ENCODE measurements at regions not wholly inside any gene's neighbourhood (a gene's known extent, or its start where the extent isn't known, plus 50 kb on each side); places are given as distances from the start of the nearest gene placed in this dataset.

DNA sequence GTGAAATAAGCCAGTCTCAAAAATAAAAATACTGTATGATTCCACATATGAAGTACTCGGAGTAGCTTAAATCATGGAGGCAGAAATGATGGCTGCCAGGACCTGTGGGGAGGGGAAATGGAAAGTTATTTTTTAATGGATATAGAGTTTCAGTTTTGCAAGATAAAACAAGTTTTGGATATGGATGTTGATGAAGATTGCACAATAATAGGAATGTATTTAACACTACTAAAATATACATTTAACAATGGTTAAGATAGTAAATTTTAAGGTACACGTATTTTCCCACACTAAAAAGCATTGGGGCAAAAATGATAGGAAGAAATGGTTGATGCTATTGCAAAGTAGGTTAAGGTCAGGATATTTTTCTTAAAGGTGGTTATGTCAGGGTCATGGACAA is 1058.9 kb upstream of the MAP3K7 start:
- H2BK120ac ChIP-seq (ENCODE audit: low read depth, low read length, poor library complexity, severe bottlenecking), result no peak overlapping the region
- no peaks in the 10 kb centered on the region for H3K9me3 ChIP-seq (ENCODE audit: control insufficient read depth, low read depth, low read length)
- no peak overlapping the region for H4K5ac ChIP-seq (ENCODE audit: insufficient read length, low read depth, low read length)
- no peak overlapping the region for H4K8ac ChIP-seq (replicated peaks; ENCODE audit: insufficient read length, low read depth, low read length)
- H3K18ac ChIP-seq (ENCODE audit: insufficient read length, low read depth, low read length), result no peak overlapping the region
- no peaks in the 10 kb centered on the region for H3K27me3 Mint-ChIP-seq (ENCODE audit: low read depth)
- no peak overlapping the region for H2BK5ac ChIP-seq (ENCODE audit: insufficient read length, low read length)
- H3K4me1 Mint-ChIP-seq, result no peaks in the 10 kb centered on the region
- no peak overlapping the region for H2AFZ ChIP-seq (ENCODE audit: low read length)
- H4K91ac ChIP-seq (ENCODE audit: insufficient read length, low read depth, low read length), result no peak overlapping the region
- no peak overlapping the region for H3K4me2 ChIP-seq (ENCODE audit: insufficient read depth, insufficient read length, low read length)
- H2BK12ac ChIP-seq (ENCODE audit: insufficient read length, low read depth, low read length), result no peak overlapping the region
- no peaks in the 10 kb centered on the region for H3K4me1 ChIP-seq (ENCODE audit: insufficient read depth, low read length)
- H3K56ac ChIP-seq (ENCODE audit: insufficient read length, low read depth, low read length), result no peak overlapping the region
- no peak overlapping the region for H3K4me3 Mint-ChIP-seq
- H3K14ac ChIP-seq (ENCODE audit: insufficient read depth, low read length), result no peak overlapping the region
- no peak overlapping the region for H3T11ph ChIP-seq (ENCODE audit: low read length)
- H3K27me3 ChIP-seq (ENCODE audit: insufficient read depth, low read length), result no peaks in the 10 kb centered on the region
- no peaks in the 10 kb centered on the region for H4K20me1 ChIP-seq (ENCODE audit: control insufficient read depth, insufficient read depth, insufficient read length)
- WGBS (ENCODE audit: extremely low coverage, insufficient read length, low lambda C conversion rate), result no CpG with 5 or more reads among the region's 2 CpGs
- no peak for DNase-seq
- no peaks in the 10 kb centered on the region for H3K23me2 ChIP-seq (ENCODE audit: insufficient read length, low read depth, low read length, poor library complexity, severe bottlenecking)
- H3K27ac ChIP-seq (ENCODE audit: insufficient read length, low read depth, low read length), result no peak overlapping the region
- H3K4ac ChIP-seq (ENCODE audit: low read depth, low read length), result no peak overlapping the region
- TF ChIP-seq CTCF (conservative IDR thresholded peaks at IDR 0.05), result no peak
- peaks cover 0 to 5% of the 10 kb centered on the region in 2 experiments; a peak in 3 of 5 replicates for H3K9me3 Mint-ChIP-seq
- H3K79me1 ChIP-seq (ENCODE audit: insufficient read depth, low read depth, low read length, poor library complexity, severe bottlenecking), result no peaks in the 10 kb centered on the region
- H2AK5ac ChIP-seq (ENCODE audit: insufficient read length, low read length), result no peak overlapping the region
- H2BK20ac ChIP-seq (ENCODE audit: low read depth, low read length, poor library complexity, severe bottlenecking), result no peak overlapping the region
- H3K9ac ChIP-seq (ENCODE audit: extremely low read depth, insufficient read length, low read length), result no peak overlapping the region
- no peaks in the 10 kb centered on the region for H3K79me2 ChIP-seq (ENCODE audit: insufficient read depth, low read length)
- H3K36me3 Mint-ChIP-seq (ENCODE audit: insufficient read depth in 1 of 3, low read depth in 3 of 3), result peaks cover 0 to 9% (median 0%) of the 10 kb centered on the region in 3 experiments; a peak in 3 of 7 replicates
- H3K27ac Mint-ChIP-seq, result no peak overlapping the region; a peak in 1 of 7 replicates
- H2BK15ac ChIP-seq (ENCODE audit: low read depth, low read length), result no peak overlapping the region
- H3K23ac ChIP-seq (ENCODE audit: insufficient read length, low read depth, low read length), result no peak overlapping the region

All from H9 (cell line).